Thoracic aorta (tissue), 2 donors: ENCODE measurements at regions not wholly inside any gene's neighbourhood (a gene's known extent, or its start where the extent isn't known, plus 50 kb on each side); places are given as distances from the start of the nearest gene placed in this dataset.

Experiments used
- ATAC-seq: fragments of 150-250 bp; one replicate; pipeline ENCODE4 v1.8.0; 2017; ENCODE audit warnings: low read depth; ENCODE audit not compliant: insufficient number of reproducible peaks, low FRiP score
- DNase-seq: peaks from one replicate; pipeline ENCODE4 v3.0.0-alpha.2; 2020; ENCODE audit warnings: low spot score
- H3K27ac ChIP-seq, 2 donors: fragments of 200-600 bp; sonication (generic); 1 replicate in 1 of 2; 2 replicates in 1 of 2; pipeline ENCODE4 v1.5.1; 2016; ENCODE audit warnings: mild to moderate bottlenecking in 2 of 2, moderate library complexity in 2 of 2
- H3K27me3 ChIP-seq: fragments of 200-600 bp; sonication (generic); replicated peaks from 2 replicates; pipeline ENCODE4 v1.6.0; 2016; ENCODE audit warnings: mild to moderate bottlenecking; ENCODE audit not compliant: insufficient read depth
- H3K36me3 ChIP-seq: fragments of 200-600 bp; sonication (generic); one replicate; pipeline ENCODE4 v1.5.1; 2016
- H3K4me1 ChIP-seq, 2 donors: fragments of 200-600 bp; sonication (generic); 1 replicate in 1 of 2; 2 replicates in 1 of 2; pipeline versions ENCODE4 v1.5.1 to v1.6.0; 2016; ENCODE audit warnings: low read depth in 2 of 2, mild to moderate bottlenecking in 1 of 2; ENCODE audit not compliant: control insufficient read depth in 1 of 2
- H3K4me3 ChIP-seq: fragments of 200-600 bp; sonication (generic); 2 replicates; pipeline ENCODE4 v1.5.1; 2016; ENCODE audit warnings: mild to moderate bottlenecking
- H3K9me3 ChIP-seq: fragments of 200-600 bp; sonication (generic); 2 replicates; pipeline ENCODE4 v1.5.1; 2016
- CTCF ChIP-seq: fragments of 200-600 bp; sonication (generic); IDR thresholded peaks from one replicate; pipeline ENCODE4 v1.5.1; 2019; ENCODE audit warnings: antibody characterized with exemption

GRCh38 chr14:83646228-83646627 lies 1883.7 kb upstream of the FLRT2 start:
- DNase-seq (no peak), ATAC-seq (no peak)
- TF ChIP-seq CTCF: no peak
- H3K9me3 ChIP-seq: no peaks in the 10 kb centered on the region
- no peak overlapping the region for H3K4me3 ChIP-seq
- H3K4me1 ChIP-seq: no peaks in the 10 kb centered on the region
- no peak overlapping the region for H3K27ac ChIP-seq
- no peaks in the 10 kb centered on the region for H3K36me3 ChIP-seq
- H3K27me3 ChIP-seq: no peaks in the 10 kb centered on the region

- H3K4me1 ChIP-seq: no peaks in the 10 kb centered on the region
- no peak overlapping the region for H3K27ac ChIP-seq
- no peaks in the 10 kb centered on the region for H3K36me3 ChIP-seq
- ATAC-seq (no peak), DNase-seq (no peak)
- H3K4me3 ChIP-seq: no peak overlapping the region
- no peaks in the 10 kb centered on the region for H3K9me3 ChIP-seq
- TF ChIP-seq CTCF: no peak
- H3K27me3 ChIP-seq: no peaks in the 10 kb centered on the region
Observed at GRCh38 chr14:83660597-83660996, 1869.3 kb upstream of the FLRT2 start.

GRCh38 chr14:83664389-83664788 lies 1865.6 kb upstream of the FLRT2 start:
- no peak for ATAC-seq
- H3K36me3 ChIP-seq: no peaks in the 10 kb centered on the region
- no peaks in the 10 kb centered on the region for H3K27me3 ChIP-seq
- no peaks in the 10 kb centered on the region for H3K9me3 ChIP-seq
- TF ChIP-seq CTCF: no peak
- H3K27ac ChIP-seq: no peak overlapping the region
- DNase-seq: no peak
- H3K4me1 ChIP-seq: no peaks in the 10 kb centered on the region
- H3K4me3 ChIP-seq: no peak overlapping the region

- DNase-seq (no peak), ATAC-seq (no peak)
- Histone ChIP-seq H3K36me3 (no peaks in the 10 kb centered on the region), H3K27me3 (no peaks in the 10 kb centered on the region), H3K27ac (no peak overlapping the region), H3K9me3 (no peaks in the 10 kb centered on the region), H3K4me3 (no peak overlapping the region), H3K4me1 (no peaks in the 10 kb centered on the region)
- no peak for TF ChIP-seq CTCF
Observed at GRCh38 chr14:83689265-83689664, 1840.7 kb upstream of the FLRT2 start.

GRCh38 chr14:83697099-83697498 lies 1832.8 kb upstream of the FLRT2 start:
- Histone ChIP-seq H3K4me3 (no peak overlapping the region), H3K4me1 (no peaks in the 10 kb centered on the region), H3K27ac (no peak overlapping the region), H3K9me3 (no peaks in the 10 kb centered on the region), H3K27me3 (no peaks in the 10 kb centered on the region), H3K36me3 (no peaks in the 10 kb centered on the region)
- ATAC-seq (no peak), DNase-seq (no peak)
- TF ChIP-seq CTCF: no peak
